ENCODE measurements at regions not wholly inside any gene's neighbourhood (a gene's known extent, or its start where the extent isn't known, plus 50 kb on each side); places are given as distances from the start of the nearest gene placed in this dataset.

GRCh38 chr13:31962731-31963370 lies 68.7 kb upstream of the FRY start:
- TF ChIP-seq CTCF (tag by site-specific recombination; IDR thresholded peaks at IDR 0.05) (no peak), ZNF10 (tag by site-specific recombination; IDR thresholded peaks at IDR 0.05) (no peak), ATF2 (tag by site-specific recombination; IDR thresholded peaks at IDR 0.05; ENCODE audit: low read depth) (no peak), ZNF335 (tag by site-specific recombination; conservative IDR thresholded peaks at IDR 0.05) (no peak), BCL11B (tag by site-specific recombination; IDR thresholded peaks at IDR 0.05; ENCODE audit: low read depth) (no peak), ZNF146 (tag by site-specific recombination; IDR thresholded peaks at IDR 0.05) (no peak)
